UCSD-AML1 (cell line): ENCODE measurements at regions not wholly inside any gene's neighbourhood (a gene's known extent, or its start where the extent isn't known, plus 50 kb on each side); places are given as distances from the start of the nearest gene placed in this dataset.
A peak's percentile ranks its signal among the peaks of the same experiment; 100 is the strongest.

Experiments
- DNase-seq: peaks from one replicate; lab custom pipeline; 2025; ENCODE audit not compliant: unreplicated experiment; lab: John Stamatoyannopoulos, UW

- DNase-seq, result no peak
Measured at GRCh38 chr1:157194731-157195520, 56.7 kb upstream of the ETV3 start.

GRCh38 chr1:157193702-157194391, 55.7 kb upstream of the ETV3 start:
- peak; percentile 70 for DNase-seq

- DNase-seq, result no peak
Measured at GRCh38 chr1:157193219-157193618, 55.0 kb upstream of the ETV3 start.

- no peak for DNase-seq
Measured at GRCh38 chr1:157189986-157190982, 52.1 kb upstream of the ETV3 start.

- no peak for DNase-seq
Measured at GRCh38 chr1:157189096-157189495, 50.9 kb upstream of the ETV3 start.
